B cell (primary cell): ENCODE measurements at regions not wholly inside any gene's neighbourhood (a gene's known extent, or its start where the extent isn't known, plus 50 kb on each side); places are given as distances from the start of the nearest gene placed in this dataset.

Experiments
- ATAC-seq: fragments of 200-7000 bp; cut with Tn5 transposase; one replicate; pipeline ENCODE4 v1.10.0; 2021; ENCODE audit warnings: low read depth, mild to moderate bottlenecking, moderate number of reproducible peaks, moderate library complexity
- CTCF ChIA-PET: fragments of 350-600 bp; sonication (Branson Sonifier 250); formaldehyde crosslinking; loops from one replicate; lab custom pipeline; 2021; ENCODE audit warnings: antibody characterized with exemption, inconsistent platforms; lab: Charles Lee
- POLR2A ChIA-PET: fragments of 350-600 bp; sonication (Branson Sonifier 250); formaldehyde crosslinking; loops from one replicate; lab custom pipeline; 2021; ENCODE audit warnings: antibody characterized with exemption; lab: Charles Lee
- DNase-seq: peaks from one replicate; pipeline ENCODE4 v3.0.0; 2013
- H2AFZ ChIP-seq: 2 replicates; pipeline ENCODE4 v1.6.1; 2012; ENCODE audit warnings: mild to moderate bottlenecking, low read depth, low read length; ENCODE audit not compliant: insufficient read depth, poor library complexity, severe bottlenecking
- H3K27ac ChIP-seq, 2 donors: 1 replicate in 1 of 2; 2 replicates in 1 of 2; pipeline ENCODE4 v1.5.1; 2012 to 2013; ENCODE audit warnings: low read length in 2 of 2, mild to moderate bottlenecking in 2 of 2, moderate library complexity in 1 of 2
- H3K27me3 ChIP-seq, 4 experiments: fragments of 200-600 bp in 1 of 4; sonication (generic) in 1 of 4; replicated peaks in 1 of 4; 1 replicate in 2 of 4; 2 replicates in 2 of 4; pipeline versions ENCODE4 v1.6.1 to v1.7.0; 2013 to 2016; ENCODE audit warnings: low read length in 3 of 4, mild to moderate bottlenecking in 2 of 4, mixed read lengths in 1 of 4, moderate library complexity in 1 of 4; ENCODE audit not compliant: insufficient read depth in 4 of 4, control insufficient read depth in 3 of 4; ENCODE audit errors: control extremely low read depth in 1 of 4
- H3K36me3 ChIP-seq, 2 experiments: replicated peaks in 1 of 2; 1 replicate in 1 of 2; 2 replicates in 1 of 2; pipeline versions ENCODE4 v1.6.1 to v1.7.1; 2013; ENCODE audit warnings: low read length in 1 of 2; ENCODE audit not compliant: insufficient read depth in 2 of 2, control insufficient read depth in 1 of 2; ENCODE audit errors: control extremely low read depth in 1 of 2, extremely low read depth in 1 of 2
- H3K4me1 ChIP-seq, 2 donors: fragments of 200-600 bp in 1 of 2; sonication (generic) in 1 of 2; 1 replicate in 1 of 2; 2 replicates in 1 of 2; pipeline versions ENCODE4 v1.5.1 to v1.6.1; 2013 to 2017; ENCODE audit warnings: low read length in 2 of 2; ENCODE audit not compliant: control insufficient read depth in 2 of 2, insufficient read depth in 2 of 2
- H3K4me2 ChIP-seq: replicated peaks from 2 replicates; pipeline ENCODE3; 2012; ENCODE audit warnings: mild to moderate bottlenecking, low read depth, low read length; ENCODE audit not compliant: poor library complexity, severe bottlenecking
- H3K4me3 ChIP-seq, 5 experiments: fragments of 200-600 bp in 1 of 5; sonication (generic) in 1 of 5; 1 replicate in 3 of 5; 2 replicates in 2 of 5; pipeline versions ENCODE4 v1.5.1 to v1.7.0; 2011 to 2016; ENCODE audit warnings: low read length in 4 of 5, mild to moderate bottlenecking in 4 of 5, low read depth in 2 of 5, control low read depth in 1 of 5, moderate library complexity in 1 of 5; ENCODE audit not compliant: insufficient read depth in 1 of 5; ENCODE audit errors: control extremely low read depth in 1 of 5, extremely low read depth in 1 of 5
- H3K79me2 ChIP-seq: fragments of 200-600 bp; sonication (generic); one replicate; pipeline ENCODE4 v1.6.0; 2016; ENCODE audit warnings: low read length; ENCODE audit not compliant: control insufficient read depth, insufficient read depth
- H3K9ac ChIP-seq: fragments of 200-600 bp; sonication (generic); 2 replicates; pipeline ENCODE4 v1.6.1; 2017; ENCODE audit warnings: mild to moderate bottlenecking, low read length, moderate library complexity
- H3K9me3 ChIP-seq, 3 donors: one replicate each; pipeline versions ENCODE4 v1.6.1 to v1.7.1; 2013; ENCODE audit warnings: low read length in 2 of 3; ENCODE audit not compliant: control insufficient read depth in 2 of 3, insufficient read depth in 1 of 3; ENCODE audit errors: control extremely low read depth in 1 of 3
- H4K20me1 ChIP-seq: 2 replicates; pipeline ENCODE4 v1.6.0; 2012; ENCODE audit warnings: mild to moderate bottlenecking, low read length; ENCODE audit not compliant: insufficient read depth, control insufficient read depth, poor library complexity, severe bottlenecking
- H3K27ac Mint-ChIP-seq: one replicate; pipeline ENCODE4 v1.8.0; 2021; ENCODE audit warnings: mixed read lengths
- H3K27me3 Mint-ChIP-seq: one replicate; pipeline ENCODE4 v1.8.0; 2021; ENCODE audit warnings: mixed read lengths
- H3K4me1 Mint-ChIP-seq: one replicate; pipeline ENCODE4 v1.8.0; 2021; ENCODE audit warnings: mixed read lengths
- H3K4me3 Mint-ChIP-seq: one replicate; pipeline ENCODE4 v1.8.0; 2021; ENCODE audit warnings: mixed read lengths
- H3K9me3 Mint-ChIP-seq: one replicate; pipeline ENCODE4 v1.8.0; 2022; ENCODE audit warnings: mixed read lengths; ENCODE audit not compliant: insufficient read depth
- EZH2 ChIP-seq: IDR thresholded peaks from 2 replicates; pipeline ENCODE4 v1.6.1; 2012; ENCODE audit warnings: borderline replicate concordance, low read depth, mild to moderate bottlenecking, moderate library complexity, low read length; ENCODE audit not compliant: insufficient read depth, poor library complexity, severe bottlenecking
- whole genome bisulfite sequencing: methylation state at CpG from one replicate; pipeline ENCODE4 v1.1.5; 2013; ENCODE audit warnings: missing lambda C conversion rate; ENCODE audit not compliant: insufficient coverage; 5-methylcytosine and 5-hydroxymethylcytosine counted together
- intact Hi-C: fragments of 100-400 bp; cut with micrococcal nuclease; formaldehyde crosslinking; loops from one replicate; pipeline ENCODE4 v1.10.0; 2022
- TF ChIP-seq, protein P1 (sequence below): fragments of 200-600 bp; IDR thresholded peaks from one replicate; pipeline ENCODE4 v1.8.0; 2022; ENCODE audit warnings: antibody characterized with exemption, mild to moderate bottlenecking

DNA sequence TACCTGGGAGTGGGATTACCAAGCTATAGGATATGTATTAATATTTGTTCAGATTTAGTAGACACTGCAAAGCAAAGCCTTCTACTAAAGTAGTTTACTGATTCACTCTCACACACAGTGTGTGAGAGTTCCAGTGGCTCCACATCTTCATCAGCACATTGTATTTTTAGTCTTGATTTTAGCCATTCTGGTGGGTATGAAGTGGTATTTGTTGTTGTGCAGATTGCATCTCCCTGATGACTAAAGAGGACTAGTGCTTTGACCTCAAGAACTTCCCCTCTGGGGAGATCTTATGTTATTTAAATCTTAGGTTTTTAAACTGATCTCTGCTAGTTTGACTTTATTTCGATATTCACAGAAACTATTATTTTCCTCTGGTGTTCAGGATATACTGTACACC is 479.7 kb upstream of the RGS6 start:
- no peak overlapping the region for H3K4me2 ChIP-seq
- Mint-ChIP-seq H3K27ac (no peak overlapping the region), H3K4me1 (peaks cover 30% of the 10 kb centered on the region), H3K9me3 (no peaks in the 10 kb centered on the region), H3K27me3 (no peaks in the 10 kb centered on the region), H3K4me3 (no peak overlapping the region)
- H4K20me1 ChIP-seq = peaks cover 39% of the 10 kb centered on the region
- TF ChIP-seq, protein P1, sequence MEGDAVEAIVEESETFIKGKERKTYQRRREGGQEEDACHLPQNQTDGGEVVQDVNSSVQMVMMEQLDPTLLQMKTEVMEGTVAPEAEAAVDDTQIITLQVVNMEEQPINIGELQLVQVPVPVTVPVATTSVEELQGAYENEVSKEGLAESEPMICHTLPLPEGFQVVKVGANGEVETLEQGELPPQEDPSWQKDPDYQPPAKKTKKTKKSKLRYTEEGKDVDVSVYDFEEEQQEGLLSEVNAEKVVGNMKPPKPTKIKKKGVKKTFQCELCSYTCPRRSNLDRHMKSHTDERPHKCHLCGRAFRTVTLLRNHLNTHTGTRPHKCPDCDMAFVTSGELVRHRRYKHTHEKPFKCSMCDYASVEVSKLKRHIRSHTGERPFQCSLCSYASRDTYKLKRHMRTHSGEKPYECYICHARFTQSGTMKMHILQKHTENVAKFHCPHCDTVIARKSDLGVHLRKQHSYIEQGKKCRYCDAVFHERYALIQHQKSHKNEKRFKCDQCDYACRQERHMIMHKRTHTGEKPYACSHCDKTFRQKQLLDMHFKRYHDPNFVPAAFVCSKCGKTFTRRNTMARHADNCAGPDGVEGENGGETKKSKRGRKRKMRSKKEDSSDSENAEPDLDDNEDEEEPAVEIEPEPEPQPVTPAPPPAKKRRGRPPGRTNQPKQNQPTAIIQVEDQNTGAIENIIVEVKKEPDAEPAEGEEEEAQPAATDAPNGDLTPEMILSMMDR = no peak
- no peak for TF ChIP-seq EZH2
- intact Hi-C loops = no loop called here
- no CpG with 5 or more reads among the region's 1 CpG for WGBS
- no peak for DNase-seq
- no peaks in the 10 kb centered on the region for H3K27me3 ChIP-seq
- peaks cover 58% of the 10 kb centered on the region for H3K79me2 ChIP-seq
- ChIA-PET POLR2A (no interaction called here), CTCF (no interaction called here)
- no peaks in the 10 kb centered on the region for H3K9me3 ChIP-seq
- no peaks in the 10 kb centered on the region for H3K4me1 ChIP-seq
- H3K9ac ChIP-seq = no peak overlapping the region
- no peak overlapping the region for H3K27ac ChIP-seq
- H3K36me3 ChIP-seq = peaks cover 0 to 2% of the 10 kb centered on the region in 2 experiments
- no peak overlapping the region for H3K4me3 ChIP-seq
- H2AFZ ChIP-seq = no peak overlapping the region
- no peak for ATAC-seq

DNA sequence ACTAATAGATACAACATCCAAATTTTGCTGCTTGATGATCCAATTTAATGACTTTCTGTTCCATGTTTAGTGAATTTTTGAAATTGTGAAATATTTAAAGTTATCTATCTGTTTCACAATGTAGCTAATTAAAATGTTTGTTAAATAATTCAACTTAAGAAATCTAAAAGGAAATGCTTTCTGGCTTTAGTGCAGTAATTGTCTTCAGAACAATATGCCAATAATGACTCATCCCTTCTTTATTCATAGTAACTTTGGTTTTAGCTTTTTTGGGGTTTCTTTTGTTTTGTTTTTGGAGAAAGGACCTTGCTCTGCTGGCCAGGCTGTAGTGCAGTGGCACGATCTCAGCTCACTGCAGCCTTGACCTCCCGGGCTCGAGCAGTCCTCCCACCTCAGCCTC is 479.2 kb upstream of the RGS6 start:
- no peak overlapping the region for H3K27ac Mint-ChIP-seq
- TF ChIP-seq EZH2 = no peak
- TF ChIP-seq, protein P1 = no peak
- intact Hi-C loops = no loop called here
- no peak overlapping the region for H3K4me3 ChIP-seq
- H3K27me3 Mint-ChIP-seq = no peaks in the 10 kb centered on the region
- H3K27me3 ChIP-seq = no peaks in the 10 kb centered on the region
- 100% methylated on average over 3 of the region's 3 CpGs for WGBS
- ATAC-seq (no peak), DNase-seq (no peak)
- ChIA-PET CTCF (no interaction called here), POLR2A (no interaction called here)
- peaks cover 28% of the 10 kb centered on the region for H3K4me1 Mint-ChIP-seq
- no peaks in the 10 kb centered on the region for H3K9me3 ChIP-seq
- H3K4me2 ChIP-seq = no peak overlapping the region
- no peaks in the 10 kb centered on the region for H3K9me3 Mint-ChIP-seq
- no peak overlapping the region for H3K27ac ChIP-seq
- no peak overlapping the region for H3K9ac ChIP-seq
- H3K36me3 ChIP-seq = peaks cover 0 to 2% of the 10 kb centered on the region in 2 experiments
- peaks cover 35% of the 10 kb centered on the region for H4K20me1 ChIP-seq
- peaks cover 57% of the 10 kb centered on the region for H3K79me2 ChIP-seq
- H2AFZ ChIP-seq = no peak overlapping the region
- H3K4me3 Mint-ChIP-seq = no peak overlapping the region
- H3K4me1 ChIP-seq = no peaks in the 10 kb centered on the region
